ENCODE measurements at regions not wholly inside any gene's neighbourhood (a gene's known extent, or its start where the extent isn't known, plus 50 kb on each side); places are given as distances from the start of the nearest gene placed in this dataset.

- no peaks in the 10 kb centered on the region for H3K36me3 ChIP-seq
- DNase-seq: no peak
- H3K27ac ChIP-seq: no peak overlapping the region
- 51 to 55% methylated on average over 9 of the region's 9 CpGs for WGBS, 2 donors
- no peaks in the 10 kb centered on the region for H3K9me3 ChIP-seq
- intact Hi-C loops (cut with DNase I): loop anchor here in 3 of 10 donors (10.0 kb wide), 2 partner anchors 364 to 374 kb away; no protein-coding TSS in a partner anchor
- no peak for ATAC-seq
- H3K27me3 ChIP-seq: no peaks in the 10 kb centered on the region
- TF ChIP-seq, protein P1, sequence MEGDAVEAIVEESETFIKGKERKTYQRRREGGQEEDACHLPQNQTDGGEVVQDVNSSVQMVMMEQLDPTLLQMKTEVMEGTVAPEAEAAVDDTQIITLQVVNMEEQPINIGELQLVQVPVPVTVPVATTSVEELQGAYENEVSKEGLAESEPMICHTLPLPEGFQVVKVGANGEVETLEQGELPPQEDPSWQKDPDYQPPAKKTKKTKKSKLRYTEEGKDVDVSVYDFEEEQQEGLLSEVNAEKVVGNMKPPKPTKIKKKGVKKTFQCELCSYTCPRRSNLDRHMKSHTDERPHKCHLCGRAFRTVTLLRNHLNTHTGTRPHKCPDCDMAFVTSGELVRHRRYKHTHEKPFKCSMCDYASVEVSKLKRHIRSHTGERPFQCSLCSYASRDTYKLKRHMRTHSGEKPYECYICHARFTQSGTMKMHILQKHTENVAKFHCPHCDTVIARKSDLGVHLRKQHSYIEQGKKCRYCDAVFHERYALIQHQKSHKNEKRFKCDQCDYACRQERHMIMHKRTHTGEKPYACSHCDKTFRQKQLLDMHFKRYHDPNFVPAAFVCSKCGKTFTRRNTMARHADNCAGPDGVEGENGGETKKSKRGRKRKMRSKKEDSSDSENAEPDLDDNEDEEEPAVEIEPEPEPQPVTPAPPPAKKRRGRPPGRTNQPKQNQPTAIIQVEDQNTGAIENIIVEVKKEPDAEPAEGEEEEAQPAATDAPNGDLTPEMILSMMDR (IDR thresholded peaks at IDR 0.05): no peak
- H3K4me3 ChIP-seq: no peak overlapping the region
- peaks cover 0 to 11% (median 0%) of the 10 kb centered on the region in 9 donors for H3K4me1 ChIP-seq
Measured at GRCh38 chr12:93020631-93021597, 91.8 kb upstream of the EEA1 start.

- Histone ChIP-seq H3K4me1 (peaks cover 0 to 11% (median 0%) of the 10 kb centered on the region in 9 donors), H3K27ac (no peak overlapping the region), H3K27me3 (no peaks in the 10 kb centered on the region), H3K4me3 (no peak overlapping the region), H3K9me3 (no peaks in the 10 kb centered on the region), H3K36me3 (no peaks in the 10 kb centered on the region)
- 57 to 68% methylated on average over 6 of the region's 6 CpGs for WGBS, 2 donors
- intact Hi-C loops (cut with DNase I): loop anchor here in 3 of 10 donors (10.0 kb wide), 2 partner anchors 362 to 372 kb away; no protein-coding TSS in a partner anchor
- DNase-seq: no peak
- TF ChIP-seq, protein P1 (IDR thresholded peaks at IDR 0.05): no peak
- ATAC-seq: peak in 4 of 8 donors; percentile 48 to 70 (median 58)
Measured at GRCh38 chr12:93022603-93023340, 93.7 kb upstream of the EEA1 start.

DNA sequence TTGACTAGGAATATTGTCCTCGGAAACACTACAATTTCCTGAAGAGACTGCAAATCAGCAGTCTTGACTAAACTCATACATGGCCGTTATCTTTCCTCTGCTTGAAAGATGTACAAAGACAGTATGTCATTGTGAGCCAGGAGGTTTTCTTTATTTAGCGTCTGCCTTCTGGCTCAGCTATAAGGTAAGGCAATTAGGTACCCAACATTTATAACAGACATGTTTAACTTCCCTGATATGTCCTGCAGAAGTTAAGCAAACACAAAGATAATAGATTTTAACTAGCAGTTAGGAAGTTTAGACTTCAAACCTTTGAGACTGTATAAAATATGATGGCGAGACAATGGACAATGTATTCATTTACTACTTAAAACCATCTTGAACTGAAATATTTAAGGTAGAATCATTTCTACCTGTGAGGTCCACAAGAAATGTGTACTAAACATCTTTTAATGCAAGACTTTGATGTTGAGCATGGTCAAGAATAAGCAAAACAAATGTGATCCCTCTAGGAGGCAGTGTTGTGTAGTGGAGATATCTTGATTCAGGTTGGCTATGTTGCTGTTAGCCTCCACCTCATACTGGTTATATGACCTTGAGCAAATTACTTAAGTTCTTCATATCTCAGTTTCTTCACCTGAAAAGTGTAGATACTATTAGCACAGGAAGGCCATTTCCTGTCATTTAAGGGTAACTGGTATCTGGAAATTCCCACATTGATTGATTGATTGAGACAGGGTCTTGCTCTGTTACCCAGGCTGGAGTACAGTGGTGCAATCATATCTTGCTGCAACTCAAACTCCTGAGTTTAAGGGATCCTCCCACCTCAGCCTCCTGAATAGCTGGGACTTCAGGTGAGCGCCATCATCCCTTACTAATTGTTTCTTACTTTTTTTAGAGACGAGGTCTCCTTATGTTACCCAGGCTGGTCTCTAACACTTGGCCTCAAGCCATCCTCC is 96.3 kb upstream of the EEA1 start:
- DNase-seq: peak in 1 of 2 donors; percentile 28
- H3K4me3 ChIP-seq: no peak overlapping the region
- intact Hi-C loops (cut with DNase I): loop anchor here in 8 of 10 donors (2.0 to 10.0 kb wide), 11 partner anchors 38 to 392 kb away; no protein-coding TSS in a partner anchor
- H3K36me3 ChIP-seq: no peaks in the 10 kb centered on the region
- WGBS, 2 donors: 61 to 62% methylated on average over 6 of the region's 6 CpGs
- peak in 4 of 8 donors; percentile 55 to 62 (median 59) for ATAC-seq
- TF ChIP-seq, protein P1 (IDR thresholded peaks at IDR 0.05): peak in 8 of 9 donors; percentile 33 to 67 (median 61)
- H3K4me1 ChIP-seq: peaks cover 0 to 25% (median 6%) of the 10 kb centered on the region in 9 donors
- H3K9me3 ChIP-seq: no peaks in the 10 kb centered on the region
- no peaks in the 10 kb centered on the region for H3K27me3 ChIP-seq
- H3K27ac ChIP-seq: peak overlapping the region in 2 of 10 donors; percentile 23 to 37

All from heart right ventricle (tissue), 16 donors.